ENCODE measurements at regions not wholly inside any gene's neighbourhood (a gene's known extent, or its start where the extent isn't known, plus 50 kb on each side); places are given as distances from the start of the nearest gene placed in this dataset.

DNA sequence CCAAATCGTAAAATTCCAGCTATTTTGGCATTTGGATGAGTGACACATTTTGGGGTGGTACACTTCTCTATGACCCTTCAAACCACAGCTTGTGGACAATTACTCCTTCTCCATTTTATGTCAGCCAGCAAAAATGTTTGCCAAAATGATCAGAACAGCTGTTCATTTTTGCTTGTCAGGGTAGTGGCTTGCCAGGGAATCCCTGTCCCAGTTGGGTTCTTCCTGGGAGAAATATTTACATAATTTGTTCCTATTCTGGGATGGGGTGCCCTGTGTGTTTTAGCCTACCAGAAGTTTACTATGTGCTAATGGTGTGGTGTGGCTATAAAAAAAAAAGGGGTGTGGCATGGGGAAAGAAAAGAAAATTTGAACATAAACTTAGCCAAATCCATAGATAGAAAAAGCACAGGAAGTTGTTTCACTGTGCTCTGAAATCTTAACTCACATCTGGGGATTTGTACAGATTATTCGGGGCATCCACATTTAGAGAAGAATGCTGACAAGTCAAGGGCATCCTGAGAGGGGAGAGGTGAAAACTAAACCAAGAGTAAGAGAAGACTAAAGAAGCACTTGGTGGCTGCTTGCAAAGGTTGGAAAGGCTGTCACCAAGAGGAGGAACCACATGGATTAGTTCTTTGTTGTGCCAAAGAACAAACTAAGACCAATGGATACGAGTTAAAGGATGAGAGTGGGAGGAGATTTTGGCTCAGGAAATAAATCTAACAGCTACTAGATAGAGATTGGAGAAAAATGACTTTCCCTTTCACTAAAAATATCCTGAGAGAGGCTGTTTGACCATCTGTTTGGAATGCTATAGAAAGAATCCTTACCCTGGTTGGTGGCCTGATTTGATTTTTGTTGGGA lies 55.2 kb upstream of the RBM24 start:
- WGBS, 2 experiments = 74 to 87% methylated on average over 3 of the region's 3 CpGs

DNA sequence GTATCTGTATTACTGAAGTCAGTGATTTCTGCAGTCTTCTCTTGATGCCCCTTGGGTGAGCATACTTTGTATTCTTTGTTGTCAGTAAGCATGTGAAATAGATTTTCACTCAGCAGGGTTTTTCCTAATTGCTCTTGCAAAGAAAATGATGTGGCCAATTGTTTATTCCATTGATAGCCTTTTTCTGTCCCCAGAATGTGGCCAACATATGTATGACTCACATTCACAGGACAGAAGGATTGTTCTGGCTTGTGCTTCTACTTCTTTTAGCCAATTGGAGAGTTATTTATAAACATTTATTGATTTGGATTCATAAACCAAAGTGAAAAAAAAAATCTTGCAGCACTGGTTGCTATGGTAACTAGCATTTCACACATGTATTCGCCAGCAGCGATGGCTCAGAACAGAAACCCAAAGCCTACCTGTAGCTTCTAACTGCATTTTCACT lies 54.4 kb upstream of the RBM24 start:
- Histone ChIP-seq H3K27me3 (ENCODE audit: control insufficient read depth, insufficient read depth, low read length, poor library complexity, severe bottlenecking) (no peaks in the 10 kb centered on the region), H3K4me1 (ENCODE audit: control insufficient read depth, insufficient read depth, low read length) (peaks cover 4% of the 10 kb centered on the region), H3K9me3 (ENCODE audit: control insufficient read depth, low read length) (no peaks in the 10 kb centered on the region), H3K4me3 (ENCODE audit: insufficient read depth, low read depth, low read length) (no peak overlapping the region), H3K27ac (ENCODE audit: insufficient read depth, low read depth, low read length, poor library complexity, severe bottlenecking) (no peak overlapping the region), H3K36me3 (ENCODE audit: control insufficient read depth, insufficient read depth, low read length) (no peaks in the 10 kb centered on the region)
- 87 to 92% methylated on average over 2 of the region's 2 CpGs for WGBS, 2 experiments

More for the DNA sequence above, 55.2 kb upstream of the RBM24 start:
- Histone ChIP-seq H3K4me3 (ENCODE audit: insufficient read depth, low read depth, low read length) (no peak overlapping the region), H3K4me1 (ENCODE audit: control insufficient read depth, insufficient read depth, low read length) (peaks cover 4% of the 10 kb centered on the region), H3K36me3 (ENCODE audit: control insufficient read depth, insufficient read depth, low read length) (no peaks in the 10 kb centered on the region), H3K27me3 (ENCODE audit: control insufficient read depth, insufficient read depth, low read length, poor library complexity, severe bottlenecking) (no peaks in the 10 kb centered on the region), H3K9me3 (ENCODE audit: control insufficient read depth, low read length) (no peaks in the 10 kb centered on the region), H3K27ac (ENCODE audit: insufficient read depth, low read depth, low read length, poor library complexity, severe bottlenecking) (no peak overlapping the region)

DNA sequence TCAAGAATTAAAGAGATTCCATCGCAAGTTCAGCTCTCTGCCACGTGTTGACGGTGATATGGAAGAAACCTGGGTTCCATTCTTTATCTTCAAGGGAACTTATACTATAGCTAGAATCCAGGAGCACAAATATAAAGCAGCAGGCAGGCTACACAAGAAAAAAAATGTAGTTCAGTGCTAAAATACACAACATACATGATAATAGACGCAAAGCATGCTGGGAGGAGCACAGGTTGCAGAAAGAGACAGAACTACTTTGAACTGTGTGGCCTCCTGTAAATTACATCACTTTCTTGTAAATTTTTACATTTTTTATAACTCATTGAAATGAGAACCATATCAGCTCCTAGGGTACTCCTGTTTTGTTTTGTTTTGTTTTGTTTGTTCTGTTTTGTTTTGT lies 53.8 kb upstream of the RBM24 start:
- Histone ChIP-seq H3K4me3 (ENCODE audit: insufficient read depth, low read depth, low read length) (no peak overlapping the region), H3K4me1 (ENCODE audit: control insufficient read depth, insufficient read depth, low read length) (peaks cover 4% of the 10 kb centered on the region), H3K27me3 (ENCODE audit: control insufficient read depth, insufficient read depth, low read length, poor library complexity, severe bottlenecking) (no peaks in the 10 kb centered on the region), H3K9me3 (ENCODE audit: control insufficient read depth, low read length) (no peaks in the 10 kb centered on the region), H3K36me3 (ENCODE audit: control insufficient read depth, insufficient read depth, low read length) (no peaks in the 10 kb centered on the region), H3K27ac (ENCODE audit: insufficient read depth, low read depth, low read length, poor library complexity, severe bottlenecking) (no peak overlapping the region)
- WGBS, 2 experiments = 91 to 94% methylated on average over 4 of the region's 4 CpGs
